ENCODE measurements at regions not wholly inside any gene's neighbourhood (a gene's known extent, or its start where the extent isn't known, plus 50 kb on each side); places are given as distances from the start of the nearest gene placed in this dataset.

- Histone ChIP-seq H3K9ac (ENCODE audit: low read length) (no peak overlapping the region), H3K36me3 (ENCODE audit: insufficient read depth, low read length) (no peaks in the 10 kb centered on the region), H2AFZ (ENCODE audit: low read length) (no peak overlapping the region), H3K4me2 (ENCODE audit: low read length) (no peak overlapping the region), H3K4me1 (ENCODE audit: insufficient read depth, low read length, severe bottlenecking) (no peaks in the 10 kb centered on the region), H3K27ac (ENCODE audit: low read depth, low read length, poor library complexity, severe bottlenecking) (no peak overlapping the region), H3K9me3 (ENCODE audit: low read length) (no peaks in the 10 kb centered on the region), H4K20me1 (ENCODE audit: insufficient read depth, low read length) (no peaks in the 10 kb centered on the region), H3K9me2 (ENCODE audit: low read depth, low read length) (no peaks in the 10 kb centered on the region), H3K4me3 (ENCODE audit: low read depth, low read length, poor library complexity, severe bottlenecking) (no peak overlapping the region), H3K79me2 (ENCODE audit: insufficient read depth, low read length) (no peaks in the 10 kb centered on the region), H3F3A (ENCODE audit: insufficient read depth, low read length) (no peaks in the 10 kb centered on the region), H3K27me3 (ENCODE audit: insufficient read depth, low read length) (no peaks in the 10 kb centered on the region)
- TF ChIP-seq EZH2 (IDR thresholded peaks at IDR 0.05; ENCODE audit: borderline replicate concordance, low read length): no peak
Measured at GRCh38 chr5:93151896-93152295, 429.1 kb downstream of the NR2F1-AS1 start.

DNA sequence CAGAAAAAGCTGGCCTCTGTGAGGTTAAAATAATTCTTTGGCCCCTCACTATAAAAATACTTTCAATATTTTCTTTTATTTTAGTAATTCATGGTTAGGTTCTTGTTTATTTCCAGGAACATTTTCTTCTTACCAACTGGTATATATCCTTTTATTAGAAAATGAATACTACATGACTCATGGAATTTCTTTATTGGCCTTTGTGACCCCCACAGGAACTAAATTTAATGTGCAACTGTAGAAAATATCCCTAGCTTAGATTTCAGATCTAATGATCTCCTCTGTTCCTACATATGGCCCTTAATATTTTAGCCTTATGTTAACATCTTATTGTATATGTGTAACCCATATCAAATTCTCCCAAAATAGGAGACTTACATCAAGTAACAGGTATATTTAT lies 429.9 kb downstream of the NR2F1-AS1 start:
- no peaks in the 10 kb centered on the region for H3K36me3 ChIP-seq (ENCODE audit: insufficient read depth, low read length)
- H3K9ac ChIP-seq (ENCODE audit: low read length): no peak overlapping the region
- H2AFZ ChIP-seq (ENCODE audit: low read length): no peak overlapping the region
- H3K4me1 ChIP-seq (ENCODE audit: insufficient read depth, low read length, severe bottlenecking): no peaks in the 10 kb centered on the region
- TF ChIP-seq EZH2 (IDR thresholded peaks at IDR 0.05; ENCODE audit: borderline replicate concordance, low read length) (no peak), CTCF (IDR thresholded peaks at IDR 0.05; ENCODE audit: low read length) (no peak)
- no peaks in the 10 kb centered on the region for H3K79me2 ChIP-seq (ENCODE audit: insufficient read depth, low read length)
- no peak overlapping the region for H3K27ac ChIP-seq (ENCODE audit: low read depth, low read length, poor library complexity, severe bottlenecking)
- no peak overlapping the region for H3K4me3 ChIP-seq (ENCODE audit: low read depth, low read length, poor library complexity, severe bottlenecking)
- H3K27me3 ChIP-seq (ENCODE audit: insufficient read depth, low read length): no peaks in the 10 kb centered on the region
- no peaks in the 10 kb centered on the region for H3K9me3 ChIP-seq (ENCODE audit: low read length)
- no peak overlapping the region for H3K4me2 ChIP-seq (ENCODE audit: low read length)
- H3K9me2 ChIP-seq (ENCODE audit: low read depth, low read length): no peaks in the 10 kb centered on the region
- no peaks in the 10 kb centered on the region for H4K20me1 ChIP-seq (ENCODE audit: insufficient read depth, low read length)
- H3F3A ChIP-seq (ENCODE audit: insufficient read depth, low read length): no peaks in the 10 kb centered on the region

DNA sequence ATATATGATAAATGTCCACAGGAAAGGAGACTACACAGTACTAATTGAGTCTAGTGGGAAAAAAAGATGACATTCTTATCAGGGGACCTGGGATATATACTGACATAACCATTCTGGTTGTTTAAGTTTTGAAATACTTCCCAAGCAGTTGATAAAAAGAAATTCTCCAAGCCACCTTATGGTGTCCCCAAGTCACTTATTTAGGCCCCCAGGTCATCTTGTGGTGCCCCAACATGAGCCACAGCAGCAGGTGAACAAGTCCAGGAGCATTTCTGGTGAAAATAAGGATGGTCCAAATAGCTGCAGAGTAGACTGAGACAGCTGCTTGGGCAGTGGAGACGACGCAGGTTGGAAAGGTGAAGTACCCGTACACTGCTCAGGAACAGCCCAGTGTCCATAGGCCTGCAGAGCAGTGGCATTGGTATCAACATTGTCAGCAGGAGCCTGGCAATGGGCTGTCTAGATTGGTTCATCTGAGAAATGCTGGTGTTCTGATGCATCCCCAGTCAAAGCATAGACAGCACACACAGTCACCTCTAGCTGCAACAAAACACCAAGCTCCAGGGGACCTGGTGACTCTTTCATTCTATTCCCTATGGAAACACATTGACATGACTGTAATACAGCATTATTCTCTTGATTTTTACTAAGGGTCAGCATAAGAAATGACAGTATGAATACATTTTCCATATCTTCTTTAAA lies 430.6 kb downstream of the NR2F1-AS1 start:
- Histone ChIP-seq H3K9me3 (ENCODE audit: low read length) (no peaks in the 10 kb centered on the region), H3K4me1 (ENCODE audit: insufficient read depth, low read length, severe bottlenecking) (no peaks in the 10 kb centered on the region), H3K9me2 (ENCODE audit: low read depth, low read length) (no peaks in the 10 kb centered on the region), H3K36me3 (ENCODE audit: insufficient read depth, low read length) (no peaks in the 10 kb centered on the region), H3K27ac (ENCODE audit: low read depth, low read length, poor library complexity, severe bottlenecking) (no peak overlapping the region), H3F3A (ENCODE audit: insufficient read depth, low read length) (no peaks in the 10 kb centered on the region), H3K9ac (ENCODE audit: low read length) (no peak overlapping the region), H3K4me3 (ENCODE audit: low read depth, low read length, poor library complexity, severe bottlenecking) (no peak overlapping the region), H3K27me3 (ENCODE audit: insufficient read depth, low read length) (no peaks in the 10 kb centered on the region), H4K20me1 (ENCODE audit: insufficient read depth, low read length) (no peaks in the 10 kb centered on the region), H2AFZ (ENCODE audit: low read length) (no peak overlapping the region), H3K79me2 (ENCODE audit: insufficient read depth, low read length) (no peaks in the 10 kb centered on the region), H3K4me2 (ENCODE audit: low read length) (no peak overlapping the region)
- TF ChIP-seq EZH2 (IDR thresholded peaks at IDR 0.05; ENCODE audit: borderline replicate concordance, low read length) (no peak), CTCF (IDR thresholded peaks at IDR 0.05; ENCODE audit: low read length) (no peak)

DNA sequence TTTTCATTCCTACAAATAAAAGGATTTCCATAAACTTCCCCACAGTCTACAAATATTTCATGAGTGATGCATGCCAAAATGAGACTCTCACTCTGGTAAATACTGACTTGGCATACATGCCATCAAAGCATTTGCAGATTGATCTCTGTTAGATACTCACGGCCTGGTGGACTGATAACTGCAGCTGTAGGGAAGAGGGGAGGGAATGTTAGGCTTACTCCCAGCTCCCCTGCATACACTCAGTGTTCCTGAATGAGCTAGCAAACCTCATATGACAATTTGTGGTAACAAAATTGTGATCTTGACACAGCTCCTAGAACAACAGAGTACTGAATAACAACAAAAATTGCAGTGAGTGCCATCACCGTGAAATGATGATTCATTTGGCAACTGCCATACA lies 435.3 kb downstream of the NR2F1-AS1 start:
- Histone ChIP-seq H3K9me2 (ENCODE audit: low read depth, low read length) (no peaks in the 10 kb centered on the region), H3K4me3 (ENCODE audit: low read depth, low read length, poor library complexity, severe bottlenecking) (no peak overlapping the region), H3F3A (ENCODE audit: insufficient read depth, low read length) (no peaks in the 10 kb centered on the region), H3K36me3 (ENCODE audit: insufficient read depth, low read length) (no peaks in the 10 kb centered on the region), H3K4me2 (ENCODE audit: low read length) (no peak overlapping the region), H3K4me1 (ENCODE audit: insufficient read depth, low read length, severe bottlenecking) (no peaks in the 10 kb centered on the region), H3K9me3 (ENCODE audit: low read length) (no peaks in the 10 kb centered on the region), H4K20me1 (ENCODE audit: insufficient read depth, low read length) (no peaks in the 10 kb centered on the region), H3K27me3 (ENCODE audit: insufficient read depth, low read length) (no peaks in the 10 kb centered on the region), H3K27ac (ENCODE audit: low read depth, low read length, poor library complexity, severe bottlenecking) (no peak overlapping the region), H3K79me2 (ENCODE audit: insufficient read depth, low read length) (no peaks in the 10 kb centered on the region), H3K9ac (ENCODE audit: low read length) (no peak overlapping the region), H2AFZ (ENCODE audit: low read length) (no peak overlapping the region)
- TF ChIP-seq CTCF (IDR thresholded peaks at IDR 0.05; ENCODE audit: low read length): no peak
- TF ChIP-seq EZH2 (IDR thresholded peaks at IDR 0.05; ENCODE audit: borderline replicate concordance, low read length): no peak

All from OCI-LY1 (cell line).